ENCODE measurements at regions not wholly inside any gene's neighbourhood (a gene's known extent, or its start where the extent isn't known, plus 50 kb on each side); places are given as distances from the start of the nearest gene placed in this dataset.

GRCh38 chr18:76569644-76570419 is 74.8 kb upstream of the ZNF516 start:
- no peak for DNase-seq

- DNase-seq = no peak
Measured at GRCh38 chr18:76568731-76569130, 73.7 kb upstream of the ZNF516 start.

- DNase-seq = no peak
Measured at GRCh38 chr18:76567835-76568445, 72.9 kb upstream of the ZNF516 start.

GRCh38 chr18:76566987-76567386 is 71.9 kb upstream of the ZNF516 start:
- DNase-seq = no peak

GRCh38 chr18:76565238-76566173 is 70.5 kb upstream of the ZNF516 start:
- DNase-seq = peak; percentile 88

GRCh38 chr18:76564655-76565237 is 69.7 kb upstream of the ZNF516 start:
- DNase-seq = no peak

- DNase-seq = no peak
Measured at GRCh38 chr18:76564117-76564516, 69.1 kb upstream of the ZNF516 start.

GRCh38 chr18:76562286-76563122 is 67.5 kb upstream of the ZNF516 start:
- DNase-seq = no peak

- DNase-seq = no peak
Measured at GRCh38 chr18:76558881-76559667, 64.0 kb upstream of the ZNF516 start.

- no peak for DNase-seq
Measured at GRCh38 chr18:76557026-76557575, 62.1 kb upstream of the ZNF516 start.

GRCh38 chr18:76554547-76555222 is 59.6 kb upstream of the ZNF516 start:
- DNase-seq = no peak

- DNase-seq = no peak
Measured at GRCh38 chr18:76553715-76554546, 58.9 kb upstream of the ZNF516 start.

GRCh38 chr18:76548541-76548940 is 53.5 kb upstream of the ZNF516 start:
- no peak for DNase-seq

- no peak for DNase-seq
Measured at GRCh38 chr18:76547296-76547695, 52.3 kb upstream of the ZNF516 start.

GRCh38 chr18:76546436-76546835 is 51.4 kb upstream of the ZNF516 start:
- DNase-seq = no peak

- no peak for DNase-seq
Measured at GRCh38 chr18:76546088-76546435, 51.0 kb upstream of the ZNF516 start.

GRCh38 chr18:76545433-76546087 is 50.5 kb upstream of the ZNF516 start:
- no peak for DNase-seq

- DNase-seq = no peak
Measured at GRCh38 chr18:76544511-76545345, 49.7 kb upstream of the ZNF516 start.
